IMR-90 (cell line): ENCODE measurements at regions not wholly inside any gene's neighbourhood (a gene's known extent, or its start where the extent isn't known, plus 50 kb on each side); places are given as distances from the start of the nearest gene placed in this dataset.

Source experiments
- ATAC-seq: fragments of 200-7000 bp; cut with Tn5 transposase; 2 replicates; pipeline ENCODE4 v1.9.1; 2020; ENCODE audit warnings: low read depth, mild to moderate bottlenecking, moderate library complexity
- BruUV-seq: library from RNA; stranded (reverse); fragments of 400-500 nt; replicated peaks from 2 replicates; lab custom pipeline; 2021; lab: Mats Ljungman, UMichigan
- CTCF ChIA-PET: fragments of 300-600 bp; formaldehyde crosslinking; extraction: SDS; loops from one replicate; lab custom pipeline; 2021; ENCODE audit warnings: antibody characterized with exemption; lab: Yijun Ruan, JAX
- POLR2A ChIA-PET: fragments of 300-600 bp; sonication (Branson Sonifier 250); formaldehyde crosslinking; loops from one replicate; lab custom pipeline; 2022; ENCODE audit warnings: antibody characterized with exemption; ENCODE audit not compliant: unreplicated experiment; lab: Charles Lee
- DNase-seq: peaks from one replicate; pipeline ENCODE4 v3.0.0; 2013
- H2AFZ ChIP-seq: replicated peaks from 2 replicates; pipeline ENCODE3; 2013; ENCODE audit warnings: low read length, mild to moderate bottlenecking; ENCODE audit not compliant: poor library complexity
- H2AK5ac ChIP-seq: 2 replicates; pipeline ENCODE4 v1.6.1; 2013; ENCODE audit warnings: low read depth, low read length, inconsistent platforms
- H2AK9ac ChIP-seq: replicated peaks from 2 replicates; pipeline ENCODE3; 2013; ENCODE audit warnings: mild to moderate bottlenecking, low read depth, low read length, moderate library complexity; ENCODE audit not compliant: poor library complexity
- H2BK120ac ChIP-seq: 2 replicates; pipeline ENCODE4 v1.6.1; 2013; ENCODE audit warnings: low read depth, low read length, inconsistent platforms
- H2BK15ac ChIP-seq: 3 replicates; pipeline ENCODE4 v1.6.1; 2013; ENCODE audit warnings: low read depth, low read length, inconsistent platforms
- H2BK20ac ChIP-seq: 2 replicates; pipeline ENCODE4 v1.6.1; 2013; ENCODE audit warnings: low read depth, mild to moderate bottlenecking, inconsistent platforms, low read length, moderate library complexity
- H2BK5ac ChIP-seq: 2 replicates; pipeline ENCODE4 v1.6.1; 2013; ENCODE audit warnings: mild to moderate bottlenecking, low read depth, low read length, inconsistent platforms; ENCODE audit not compliant: poor library complexity, severe bottlenecking
- H3K14ac ChIP-seq: replicated peaks from 2 replicates; pipeline ENCODE4 v1.6.1; 2013; ENCODE audit warnings: low read depth, low read length, inconsistent platforms
- H3K18ac ChIP-seq: 2 replicates; pipeline ENCODE4 v1.6.1; 2013; ENCODE audit warnings: low read depth, low read length, control low read depth
- H3K23ac ChIP-seq: 2 replicates; pipeline ENCODE4 v1.6.1; 2013; ENCODE audit warnings: low read depth, low read length, inconsistent platforms
- H3K27ac ChIP-seq: 2 replicates; pipeline ENCODE4 v1.5.1; 2013; ENCODE audit warnings: mild to moderate bottlenecking, control low read depth, low read length; ENCODE audit not compliant: insufficient read depth
- H3K27me3 ChIP-seq: 2 replicates; pipeline ENCODE4 v1.6.1; 2013; ENCODE audit warnings: low read length; ENCODE audit not compliant: control insufficient read depth, insufficient read depth
- H3K36me3 ChIP-seq: 2 replicates; pipeline ENCODE4 v1.6.1; 2013; ENCODE audit warnings: low read length, mixed read lengths; ENCODE audit not compliant: control insufficient read depth, insufficient read depth
- H3K4ac ChIP-seq: 2 replicates; pipeline ENCODE4 v1.6.1; 2013; ENCODE audit warnings: low read depth, low read length, inconsistent platforms
- H3K4me1 ChIP-seq: 2 replicates; pipeline ENCODE4 v1.6.1; 2013; ENCODE audit warnings: low read length, mixed read lengths; ENCODE audit not compliant: control insufficient read depth, insufficient read depth
- H3K4me2 ChIP-seq: 2 replicates; pipeline ENCODE4 v1.6.1; 2013; ENCODE audit warnings: low read depth, mild to moderate bottlenecking, control low read depth, low read length, moderate library complexity
- H3K4me3 ChIP-seq: 2 replicates; pipeline ENCODE4 v1.5.1; 2013; ENCODE audit warnings: low read depth, mild to moderate bottlenecking, control low read depth, low read length, moderate library complexity; ENCODE audit not compliant: insufficient read depth
- H3K56ac ChIP-seq: 2 replicates; pipeline ENCODE4 v1.6.1; 2013; ENCODE audit warnings: low read length, inconsistent platforms; ENCODE audit not compliant: insufficient read depth; ENCODE audit errors: extremely low read depth
- H3K79me1 ChIP-seq, 2 experiments: 2 replicates each; pipeline ENCODE4 v1.6.1; 2013; ENCODE audit warnings: low read length in 2 of 2, inconsistent platforms in 1 of 2, low read depth in 1 of 2
- H3K9ac ChIP-seq: 2 replicates; pipeline ENCODE4 v1.6.1; 2013; ENCODE audit warnings: low read depth, low read length, control low read depth
- H3K9me1 ChIP-seq: 2 replicates; pipeline ENCODE4 v1.6.1; 2013; ENCODE audit warnings: low read length, inconsistent platforms; ENCODE audit not compliant: insufficient read depth
- H3K9me3 ChIP-seq: 2 replicates; pipeline ENCODE4 v1.6.1; 2013; ENCODE audit warnings: low read length; ENCODE audit not compliant: control insufficient read depth, insufficient read depth
- H4K20me1 ChIP-seq: 2 replicates; pipeline ENCODE4 v1.6.1; 2013; ENCODE audit warnings: low read length, inconsistent platforms; ENCODE audit not compliant: insufficient read depth
- H4K5ac ChIP-seq: 2 replicates; pipeline ENCODE4 v1.6.1; 2013; ENCODE audit warnings: mild to moderate bottlenecking, low read depth, low read length, control low read depth
- H4K8ac ChIP-seq, 2 experiments: 2 replicates each; pipeline ENCODE4 v1.6.1; 2013; ENCODE audit warnings: low read depth in 2 of 2, low read length in 2 of 2, control low read depth in 1 of 2, inconsistent platforms in 1 of 2
- H4K91ac ChIP-seq: 2 replicates; pipeline ENCODE4 v1.6.1; 2013; ENCODE audit warnings: low read depth, low read length, inconsistent platforms; ENCODE audit not compliant: insufficient read depth
- BHLHE40 ChIP-seq: fragments of 150-350 bp; IDR thresholded peaks from 2 replicates; pipeline ENCODE4 v1.6.1; 2016; ENCODE audit warnings: mild to moderate bottlenecking, low read depth, low read length
- CHD1 ChIP-seq: IDR thresholded peaks from 2 replicates; pipeline ENCODE4 v1.6.1; 2012; ENCODE audit warnings: low read depth, low read length, improper control_type of control experiment
- CTCF ChIP-seq: conservative IDR thresholded peaks from 2 replicates; pipeline ENCODE4 v1.5.1; 2012; ENCODE audit warnings: mild to moderate bottlenecking, low read depth, low read length, improper control_type of control experiment
- FOS ChIP-seq: fragments of 150-350 bp; IDR thresholded peaks from 2 replicates; pipeline ENCODE4 v1.6.1; 2016; ENCODE audit warnings: low read depth, low read length
- MAZ ChIP-seq: IDR thresholded peaks from 2 replicates; pipeline ENCODE4 v1.6.1; 2012; ENCODE audit warnings: low read depth, mild to moderate bottlenecking, low read length, improper control_type of control experiment, moderate library complexity, borderline replicate concordance
- RAD21 ChIP-seq: IDR thresholded peaks from 2 replicates; pipeline ENCODE4 v1.6.1; 2012; ENCODE audit warnings: low read length, improper control_type of control experiment
- RFX5 ChIP-seq: IDR thresholded peaks from 2 replicates; pipeline ENCODE4 v1.8.0; 2012; ENCODE audit warnings: low read depth, mild to moderate bottlenecking, low read length, moderate library complexity
- WGBS, 2 experiments: methylation state at CpG; one replicate each; pipeline versions ENCODE4 v1.1.5 to v1.1.7; 2013; ENCODE audit warnings: missing lambda C conversion rate in 2 of 2; ENCODE audit not compliant: insufficient read length in 1 of 2; ENCODE audit errors: extremely low coverage in 2 of 2; 5-methylcytosine and 5-hydroxymethylcytosine counted together
- dilution Hi-C: fragments of 300-500 bp; cut with HindIII; formaldehyde crosslinking; loops from one replicate; pipeline ENCODE4 v1.14.3; 2018; ENCODE audit warnings: low sequenced_read_pairs; ENCODE audit not compliant: unreplicated experiment
- in situ Hi-C: fragments of 300-500 bp; cut with MboI; formaldehyde crosslinking; loops from 3 replicates; pipeline ENCODE4 v1.14.3; 2019; ENCODE audit warnings: low sequenced_read_pairs, inconsistent platforms, mixed read lengths
- intact Hi-C: fragments of 100-400 bp; cut with micrococcal nuclease; formaldehyde crosslinking; loops from 2 replicates; pipeline ENCODE4 v1.10.0; 2022

GRCh38 chr6:14360565-14360964 is 243.0 kb downstream of the CD83 start:
- H3K14ac ChIP-seq: no peak overlapping the region
- H4K91ac ChIP-seq: no peak overlapping the region
- ChIA-PET POLR2A (no interaction called here), CTCF (no interaction called here)
- no peak overlapping the region for H3K27ac ChIP-seq
- H2BK20ac ChIP-seq: no peak overlapping the region
- H3K9me1 ChIP-seq: no peaks in the 10 kb centered on the region
- H3K4me2 ChIP-seq: no peak overlapping the region
- no peak overlapping the region for H3K56ac ChIP-seq
- no peak overlapping the region for H2AFZ ChIP-seq
- DNase-seq (no peak), ATAC-seq (no peak)
- H3K18ac ChIP-seq: no peak overlapping the region
- no TSS peak for BruUV-seq
- H4K8ac ChIP-seq: no peak overlapping the region
- H3K23ac ChIP-seq: no peak overlapping the region
- peaks cover 3% of the 10 kb centered on the region for H3K4me1 ChIP-seq
- in situ Hi-C loops: no loop called here
- no peak overlapping the region for H2BK120ac ChIP-seq
- H3K4me3 ChIP-seq: no peak overlapping the region
- peaks cover 34% of the 10 kb centered on the region for H3K27me3 ChIP-seq
- WGBS, 2 experiments: 80% methylated on average over 1 of the region's 7 CpGs; no CpG with 5 or more reads in 1 of the 2 experiments
- no peak overlapping the region for H3K9ac ChIP-seq
- no peak for TF ChIP-seq BHLHE40
- TF ChIP-seq CHD1: no peak
- no peak for TF ChIP-seq RAD21
- TF ChIP-seq MAZ: no peak
- no peak for TF ChIP-seq RFX5
- TF ChIP-seq CTCF: no peak
- no peak for TF ChIP-seq FOS
- H3K9me3 ChIP-seq: no peaks in the 10 kb centered on the region
- H4K20me1 ChIP-seq: no peaks in the 10 kb centered on the region
- intact Hi-C loops: no loop called here
- H2BK15ac ChIP-seq: no peak overlapping the region
- no peak overlapping the region for H2BK5ac ChIP-seq
- dilution Hi-C loops: no loop called here
- no peak overlapping the region for H3K4ac ChIP-seq
- no peaks in the 10 kb centered on the region for H3K79me1 ChIP-seq
- no peak overlapping the region for H4K5ac ChIP-seq
- no peaks in the 10 kb centered on the region for H3K36me3 ChIP-seq
- no peak overlapping the region for H2AK5ac ChIP-seq
- no peak overlapping the region for H2AK9ac ChIP-seq
